ENCODE measurements at regions not wholly inside any gene's neighbourhood (a gene's known extent, or its start where the extent isn't known, plus 50 kb on each side); places are given as distances from the start of the nearest gene placed in this dataset.

- TF ChIP-seq POLR2A (IDR thresholded peaks at IDR 0.05; ENCODE audit: low read length) (no peak), GATA1 (IDR thresholded peaks at IDR 0.05; ENCODE audit: low read depth, low read length) (no peak)
- no peak for DNase-seq
Observed at GRCh38 chr3:137420198-137420995, 343.7 kb upstream of the SOX14 start.

GRCh38 chr3:137438561-137438960, 325.6 kb upstream of the SOX14 start:
- no peak for TF ChIP-seq POLR2A (IDR thresholded peaks at IDR 0.05; ENCODE audit: low read length)
- TF ChIP-seq GATA1 (IDR thresholded peaks at IDR 0.05; ENCODE audit: low read depth, low read length) = no peak
- no peak for DNase-seq

GRCh38 chr3:137460944-137461343, 303.2 kb upstream of the SOX14 start:
- DNase-seq = no peak
- no peak for TF ChIP-seq POLR2A (IDR thresholded peaks at IDR 0.05; ENCODE audit: low read length)
- TF ChIP-seq GATA1 (IDR thresholded peaks at IDR 0.05; ENCODE audit: low read depth, low read length) = no peak

GRCh38 chr3:137463131-137463530, 301.0 kb upstream of the SOX14 start:
- no peak for TF ChIP-seq POLR2A (IDR thresholded peaks at IDR 0.05; ENCODE audit: low read length)
- TF ChIP-seq GATA1 (IDR thresholded peaks at IDR 0.05; ENCODE audit: low read depth, low read length) = no peak

GRCh38 chr3:137464341-137464740, 299.8 kb upstream of the SOX14 start:
- no peak for DNase-seq
- no peak for TF ChIP-seq GATA1 (IDR thresholded peaks at IDR 0.05; ENCODE audit: low read depth, low read length)
- no peak for TF ChIP-seq POLR2A (IDR thresholded peaks at IDR 0.05; ENCODE audit: low read length)

More at GRCh38 chr3:137463131-137463530, 301.0 kb upstream of the SOX14 start:
- DNase-seq = no peak

GRCh38 chr3:137468446-137468845, 295.7 kb upstream of the SOX14 start:
- no peak for TF ChIP-seq GATA1 (IDR thresholded peaks at IDR 0.05; ENCODE audit: low read depth, low read length)
- TF ChIP-seq POLR2A (IDR thresholded peaks at IDR 0.05; ENCODE audit: low read length) = no peak
- no peak for DNase-seq

GRCh38 chr3:137469263-137469662, 294.9 kb upstream of the SOX14 start:
- no peak for TF ChIP-seq GATA1 (IDR thresholded peaks at IDR 0.05; ENCODE audit: low read depth, low read length)
- TF ChIP-seq POLR2A (IDR thresholded peaks at IDR 0.05; ENCODE audit: low read length) = no peak
- no peak for DNase-seq

GRCh38 chr3:137471130-137471529, 293.0 kb upstream of the SOX14 start:
- TF ChIP-seq GATA1 (IDR thresholded peaks at IDR 0.05; ENCODE audit: low read depth, low read length) = no peak
- no peak for TF ChIP-seq POLR2A (IDR thresholded peaks at IDR 0.05; ENCODE audit: low read length)
- no peak for DNase-seq

- DNase-seq = no peak
- TF ChIP-seq POLR2A (IDR thresholded peaks at IDR 0.05; ENCODE audit: low read length) = no peak
- TF ChIP-seq GATA1 (IDR thresholded peaks at IDR 0.05; ENCODE audit: low read depth, low read length) = no peak
Observed at GRCh38 chr3:137471558-137472204, 292.4 kb upstream of the SOX14 start.

GRCh38 chr3:137477614-137478013, 286.5 kb upstream of the SOX14 start:
- no peak for TF ChIP-seq GATA1 (IDR thresholded peaks at IDR 0.05; ENCODE audit: low read depth, low read length)
- TF ChIP-seq POLR2A (IDR thresholded peaks at IDR 0.05; ENCODE audit: low read length) = no peak

GRCh38 chr3:137509354-137510045, 254.6 kb upstream of the SOX14 start:
- DNase-seq = no peak
- TF ChIP-seq POLR2A (IDR thresholded peaks at IDR 0.05; ENCODE audit: low read length) (no peak), GATA1 (IDR thresholded peaks at IDR 0.05; ENCODE audit: low read depth, low read length) (no peak)

More at GRCh38 chr3:137477614-137478013, 286.5 kb upstream of the SOX14 start:
- no peak for DNase-seq

GRCh38 chr3:137511655-137512054, 252.5 kb upstream of the SOX14 start:
- no peak for TF ChIP-seq POLR2A (IDR thresholded peaks at IDR 0.05; ENCODE audit: low read length)
- TF ChIP-seq GATA1 (IDR thresholded peaks at IDR 0.05; ENCODE audit: low read depth, low read length) = no peak
- no peak for DNase-seq

- no peak for DNase-seq
- TF ChIP-seq GATA1 (IDR thresholded peaks at IDR 0.05; ENCODE audit: low read depth, low read length) (no peak), POLR2A (IDR thresholded peaks at IDR 0.05; ENCODE audit: low read length) (no peak)
Observed at GRCh38 chr3:137514853-137515252, 249.3 kb upstream of the SOX14 start.

GRCh38 chr3:137519602-137520001, 244.5 kb upstream of the SOX14 start:
- no peak for DNase-seq
- TF ChIP-seq GATA1 (IDR thresholded peaks at IDR 0.05; ENCODE audit: low read depth, low read length) (no peak), POLR2A (IDR thresholded peaks at IDR 0.05; ENCODE audit: low read length) (no peak)
